ENCODE measurements at regions not wholly inside any gene's neighbourhood (a gene's known extent, or its start where the extent isn't known, plus 50 kb on each side); places are given as distances from the start of the nearest gene placed in this dataset.

- no peak for DNase-seq
These were observed 352.2 kb downstream of the CYRIA start for GRCh38 chr2:16313235-16313975.

- DNase-seq = no peak
These were observed 352.9 kb downstream of the CYRIA start for GRCh38 chr2:16312771-16313170.

- DNase-seq = no peak
These were observed 353.9 kb downstream of the CYRIA start for GRCh38 chr2:16311521-16312440.

- DNase-seq = no peak
These were observed 356.8 kb downstream of the CYRIA start for GRCh38 chr2:16308816-16309215.

- DNase-seq = no peak
These were observed 360.6 kb downstream of the CYRIA start for GRCh38 chr2:16304876-16305590.

- DNase-seq = no peak
These were observed 361.9 kb downstream of the CYRIA start for GRCh38 chr2:16303761-16304160.

- no peak for DNase-seq
These were observed 362.4 kb downstream of the CYRIA start for GRCh38 chr2:16303273-16303577.

- DNase-seq = no peak
These were observed 362.3 kb downstream of the MYCN start for GRCh38 chr2:16302431-16303272.

- no peak for DNase-seq
These were observed 361.6 kb downstream of the MYCN start for GRCh38 chr2:16301961-16302360.

GRCh38 chr2:16298866-16299265, 358.5 kb downstream of the MYCN start:
- no peak for DNase-seq

GRCh38 chr2:16296331-16297250, 356.2 kb downstream of the MYCN start:
- DNase-seq = no peak

- no peak for DNase-seq
These were observed 355.6 kb downstream of the MYCN start for GRCh38 chr2:16296038-16296290.

- no peak for DNase-seq
These were observed 354.4 kb downstream of the MYCN start for GRCh38 chr2:16294791-16295190.

GRCh38 chr2:16293871-16294270, 353.5 kb downstream of the MYCN start:
- DNase-seq = no peak

GRCh38 chr2:16293398-16293797, 353.0 kb downstream of the MYCN start:
- DNase-seq = no peak

- DNase-seq = no peak
These were observed 351.6 kb downstream of the MYCN start for GRCh38 chr2:16291731-16292550.

- DNase-seq = no peak
These were observed 350.9 kb downstream of the MYCN start for GRCh38 chr2:16291226-16291625.

GRCh38 chr2:16290311-16291020, 350.1 kb downstream of the MYCN start:
- DNase-seq = no peak

GRCh38 chr2:16288371-16289112, 348.2 kb downstream of the MYCN start:
- DNase-seq = no peak

GRCh38 chr2:16287831-16288230, 347.5 kb downstream of the MYCN start:
- no peak for DNase-seq
